GM20000 (cell line): ENCODE measurements at regions not wholly inside any gene's neighbourhood (a gene's known extent, or its start where the extent isn't known, plus 50 kb on each side); places are given as distances from the start of the nearest gene placed in this dataset.
A peak's percentile ranks its signal among the peaks of the same experiment; 100 is the strongest.

ENCODE experiments used
- DNase-seq: peaks from one replicate; pipeline ENCODE4 v3.0.0; 2012; ENCODE audit warnings: low spot score
- CTCF ChIP-seq: IDR thresholded peaks from 2 replicates; pipeline ENCODE4 v1.5.1; 2012; ENCODE audit warnings: mild to moderate bottlenecking, control low read depth; ENCODE audit errors: extremely low read depth, missing control alignments

DNA sequence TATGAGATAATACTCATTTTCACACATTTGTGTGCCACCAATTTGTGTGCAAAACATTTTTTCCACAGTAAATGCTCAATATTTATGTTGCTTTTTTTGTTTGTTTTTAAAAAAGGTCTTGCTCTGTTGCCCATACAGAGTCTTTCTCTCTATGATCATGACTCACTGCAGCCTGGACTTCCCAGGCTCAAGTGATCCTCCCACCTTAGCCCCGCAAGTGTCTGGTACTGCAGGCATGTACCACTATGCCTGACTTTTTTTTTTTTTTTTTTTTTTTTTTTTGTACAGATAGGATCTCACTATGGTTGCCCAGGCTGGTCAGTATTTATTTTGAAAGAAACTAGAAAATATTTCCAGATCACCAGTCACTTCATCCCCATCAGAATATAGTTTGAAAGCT is 297.8 kb upstream of the GYPC start:
- no peak for TF ChIP-seq CTCF
- no peak for DNase-seq

- peak; percentile 10 for DNase-seq
- no peak for TF ChIP-seq CTCF
Observed at GRCh38 chr2:126359494-126359893, 296.5 kb upstream of the GYPC start.

GRCh38 chr2:126367361-126367760 is 288.6 kb upstream of the GYPC start:
- no peak for TF ChIP-seq CTCF
- no peak for DNase-seq

DNA sequence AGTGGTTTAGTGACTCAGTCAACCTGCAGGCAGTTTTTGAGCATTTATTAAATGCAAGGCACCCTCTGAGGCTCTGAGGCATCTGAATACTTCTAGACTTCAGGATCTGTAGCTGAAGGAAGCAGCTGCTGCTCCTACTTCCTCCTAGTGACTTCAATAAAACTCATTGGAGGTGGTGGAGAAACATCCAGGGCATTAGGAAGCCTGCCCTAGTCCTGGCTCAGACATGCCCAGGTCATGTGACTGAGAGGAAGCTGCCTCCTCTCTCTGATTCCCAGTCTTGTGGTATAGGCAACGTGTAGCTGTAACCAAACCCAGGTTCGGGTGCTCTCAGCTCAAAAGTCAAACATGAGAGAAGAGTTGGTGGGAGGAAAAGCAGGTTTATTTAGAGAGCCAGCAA is 287.2 kb upstream of the GYPC start:
- TF ChIP-seq CTCF, result no peak
- no peak for DNase-seq

DNA sequence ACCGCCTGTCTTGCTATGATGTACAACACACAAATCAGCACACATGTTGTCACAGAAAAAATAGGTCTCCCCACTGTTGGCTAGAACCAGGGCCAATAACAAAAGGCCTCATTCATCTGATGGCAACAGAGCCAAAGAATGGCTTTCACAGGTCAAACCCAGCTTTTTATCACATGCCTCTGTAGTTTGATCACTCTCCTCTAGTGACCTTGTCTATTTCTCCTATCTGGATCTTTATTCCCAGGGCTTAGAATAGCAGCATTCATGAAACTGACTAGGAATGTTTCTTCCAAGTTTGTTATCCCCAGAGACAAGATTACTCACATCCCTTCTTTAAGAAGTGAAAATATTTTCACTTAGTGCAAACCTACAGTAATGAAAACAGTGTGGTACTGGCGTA is 285.8 kb upstream of the GYPC start:
- TF ChIP-seq CTCF, result no peak
- no peak for DNase-seq

DNA sequence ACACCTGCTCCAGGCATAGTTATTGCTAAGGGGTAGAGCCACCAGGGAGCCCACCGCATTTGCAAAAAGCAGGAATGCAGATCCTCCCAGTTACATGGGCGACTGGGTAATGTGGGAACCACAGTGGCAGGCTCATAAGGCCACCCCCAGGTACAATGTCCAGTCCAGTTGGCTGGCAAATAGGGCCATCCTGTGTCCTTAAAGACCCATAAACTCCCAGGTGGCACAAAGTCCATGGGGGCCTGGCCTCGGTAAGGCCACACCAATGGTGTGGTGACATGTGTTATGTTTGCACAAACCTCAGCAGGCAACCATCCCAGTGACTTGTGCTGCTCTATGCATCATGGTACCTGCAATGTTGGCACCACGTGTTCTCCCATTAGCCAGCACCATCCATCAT is 283.6 kb upstream of the GYPC start:
- DNase-seq, result no peak
- no peak for TF ChIP-seq CTCF

GRCh38 chr2:126378176-126378575 is 277.8 kb upstream of the GYPC start:
- no peak for DNase-seq
- TF ChIP-seq CTCF, result no peak
